Hindlimb muscle (tissue), 1 donor: ENCODE measurements at regions not wholly inside any gene's neighbourhood (a gene's known extent, or its start where the extent isn't known, plus 50 kb on each side); places are given as distances from the start of the nearest gene placed in this dataset.
"Not testable (repeated sequence)": the region's sequence is repeated elsewhere in the genome, so short reads cannot be mapped to it uniquely, and the experiment has no call there.

Experiments used
- DNase-seq: peaks from one replicate; pipeline ENCODE4 v3.0.0-alpha.2; 2013

DNA sequence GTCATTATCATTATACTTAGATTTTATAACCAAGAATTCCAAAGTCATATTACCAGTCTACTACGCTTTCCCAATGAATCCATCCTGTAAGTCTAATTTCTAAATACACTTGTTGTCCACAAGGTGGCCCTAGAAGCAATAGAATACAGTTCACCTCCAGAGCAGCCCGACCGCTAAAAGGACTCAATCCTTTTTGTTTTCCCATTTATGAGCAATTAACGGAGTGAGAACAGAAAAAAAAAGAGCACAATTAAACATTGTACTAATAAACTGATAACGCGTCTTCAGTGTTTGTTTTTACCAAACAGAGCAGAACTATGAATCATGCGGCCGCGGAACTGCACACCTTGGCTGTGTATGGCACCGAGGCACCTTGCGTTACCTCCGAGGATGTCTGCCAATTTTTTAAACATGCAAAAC, 160.7 kb upstream of the DAPK1 start:
- DNase-seq: peak; percentile 72

DNA sequence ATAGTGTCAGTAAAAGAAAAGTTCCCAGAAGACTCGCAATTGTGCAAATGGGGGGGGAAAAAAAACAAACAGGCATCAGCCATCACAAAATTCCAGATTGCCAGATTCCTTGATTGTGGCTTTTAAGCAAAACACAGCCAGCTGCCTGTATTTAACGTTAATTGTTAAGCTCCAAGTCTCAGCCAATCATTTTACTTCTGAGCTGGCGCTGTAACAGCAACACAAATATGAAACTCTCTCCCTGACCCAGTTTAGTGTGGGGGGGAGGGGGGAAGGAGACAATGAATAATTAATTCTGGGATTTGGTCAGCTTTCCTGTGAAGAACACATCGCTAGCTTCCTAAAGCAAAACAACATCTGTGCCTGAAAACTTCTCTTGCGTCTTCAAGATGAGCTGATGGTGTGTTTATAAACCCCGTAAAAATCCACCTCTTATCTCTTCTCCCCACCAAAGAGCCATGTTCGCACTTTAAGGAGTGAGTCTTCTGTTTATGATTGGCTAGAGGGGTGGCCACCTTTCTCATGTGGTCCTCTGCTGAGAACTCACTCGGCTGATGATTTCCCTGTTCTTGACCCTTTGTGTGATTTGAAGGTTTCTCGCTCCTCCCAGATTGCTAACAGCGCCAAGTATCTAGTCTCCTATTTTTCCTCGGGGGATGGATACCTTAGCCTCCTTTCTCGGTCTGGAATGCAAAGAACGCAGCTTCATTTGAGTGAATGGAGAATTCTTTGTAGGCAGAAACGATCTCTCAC, 160.2 kb upstream of the DAPK1 start:
- DNase-seq: no peak

DNA sequence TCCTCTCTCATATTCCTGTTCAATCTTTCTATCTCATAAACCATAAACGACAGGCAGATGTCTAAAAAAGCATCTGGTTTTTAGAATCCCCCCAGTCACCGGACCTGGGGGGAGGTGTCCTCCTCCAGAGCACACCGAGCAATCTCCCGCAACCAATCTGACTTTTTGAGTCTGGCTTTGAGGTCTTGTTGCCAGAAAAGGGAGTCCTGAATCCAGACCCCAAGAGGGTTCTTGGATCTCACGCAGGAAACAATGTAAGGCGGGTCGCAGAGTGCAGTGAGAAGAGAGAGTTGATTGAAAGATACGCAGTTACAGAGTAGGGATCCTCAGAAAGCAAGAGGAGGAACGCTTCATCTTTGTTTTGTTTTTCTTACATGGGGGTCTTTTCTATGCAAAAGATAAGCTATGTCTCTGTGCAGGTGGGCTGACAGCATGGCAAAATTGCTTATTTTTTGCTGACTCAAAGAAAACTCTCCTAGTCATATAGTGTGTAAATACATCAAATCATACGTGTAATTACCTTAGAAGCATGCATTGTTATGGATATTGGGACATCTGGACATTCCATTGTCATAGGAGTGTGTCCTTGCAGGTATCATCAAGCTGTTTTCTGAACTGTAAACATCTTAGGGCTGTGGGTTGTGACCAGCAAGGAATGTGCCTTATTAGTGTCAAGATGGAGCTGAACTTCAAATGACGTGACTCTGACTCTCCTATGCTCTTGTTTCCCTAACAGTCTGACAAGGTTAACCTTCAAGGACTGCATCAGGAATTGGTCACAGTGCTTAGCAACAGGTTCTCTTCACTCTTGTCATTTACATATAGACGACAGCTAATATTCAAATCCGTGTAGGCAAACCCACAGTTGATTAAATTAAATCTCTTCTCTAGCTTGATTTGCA, 159.3 kb upstream of the DAPK1 start:
- no peak for DNase-seq

- DNase-seq: no peak
Observed at GRCh38 chr9:87340391-87340790, 157.3 kb upstream of the DAPK1 start.

DNA sequence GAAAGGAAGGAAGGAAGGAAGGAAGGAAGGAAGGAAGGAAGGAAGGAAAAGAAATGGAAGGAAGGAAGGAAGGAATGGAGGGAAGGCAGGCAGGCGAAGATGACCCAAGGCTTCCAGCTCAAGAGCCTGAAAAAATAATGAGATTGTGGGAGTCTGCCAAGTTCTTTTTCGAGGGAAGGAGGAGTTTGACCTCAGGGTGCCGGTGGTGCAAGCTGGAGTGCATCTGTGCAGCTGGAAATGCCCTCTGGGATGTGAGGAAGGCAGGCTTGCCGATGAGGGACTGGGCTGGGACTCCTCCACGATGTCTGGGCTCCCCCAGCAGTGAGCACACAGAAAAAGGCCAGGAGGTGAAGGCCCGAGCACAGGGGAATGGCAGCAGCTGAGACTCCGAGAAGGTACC, 154.9 kb upstream of the DAPK1 start:
- no peak for DNase-seq

GRCh38 chr9:87343816-87344430, 153.7 kb upstream of the DAPK1 start:
- no peak for DNase-seq

DNA sequence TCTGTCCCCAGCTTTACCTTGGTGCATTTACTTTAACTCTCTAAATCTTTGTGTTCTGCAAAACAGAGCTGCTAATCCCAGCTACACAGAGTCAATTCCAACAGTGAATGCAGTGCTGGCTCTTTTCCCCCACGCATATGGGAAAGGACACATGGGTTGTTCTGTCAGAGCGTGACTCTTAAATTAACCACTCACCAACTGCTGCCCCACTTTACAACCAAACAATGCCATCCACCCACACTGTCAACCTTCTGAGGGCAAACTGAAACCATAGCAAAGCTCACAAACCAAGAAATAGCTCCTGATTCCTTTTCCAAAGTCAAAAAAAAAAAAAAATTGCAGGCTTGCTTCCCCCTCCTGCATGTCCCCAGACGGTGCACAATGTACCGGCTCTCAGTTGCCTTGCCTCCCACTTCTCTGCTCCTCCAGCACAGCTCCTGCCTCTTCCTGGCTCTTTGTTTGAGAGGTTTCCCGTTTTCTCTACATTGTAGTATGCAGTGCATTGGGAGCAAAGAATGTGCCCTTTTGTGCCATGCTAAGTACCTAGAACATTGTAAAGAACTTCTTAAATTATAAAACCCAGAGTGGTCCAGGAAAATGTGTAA, 151.5 kb upstream of the DAPK1 start:
- no peak for DNase-seq

DNA sequence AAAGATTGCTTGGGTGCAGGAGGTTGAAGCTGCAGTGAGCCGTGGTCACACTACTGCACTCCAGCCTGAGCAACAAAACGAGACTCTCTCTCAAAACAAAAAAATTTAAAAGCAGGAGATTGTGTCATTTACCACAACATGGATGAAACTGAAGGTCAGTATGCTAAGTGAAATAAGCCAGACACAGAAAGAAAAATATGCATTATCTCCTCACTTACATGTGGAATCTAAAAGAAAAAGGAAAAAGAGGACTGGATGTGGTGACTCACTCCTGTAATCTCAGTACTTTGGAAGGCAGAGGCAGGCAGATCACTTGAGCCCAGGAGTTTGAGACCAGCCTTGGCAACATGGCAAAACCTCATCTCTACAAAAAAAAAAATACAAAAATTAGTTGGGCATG, 146.8 kb upstream of the DAPK1 start:
- DNase-seq: no peak

- no peak for DNase-seq
Observed at GRCh38 chr9:87353301-87353700, 144.4 kb upstream of the DAPK1 start.

GRCh38 chr9:87354147-87354546, 143.5 kb upstream of the DAPK1 start:
- DNase-seq: no peak

GRCh38 chr9:87357600-87357999, 140.1 kb upstream of the DAPK1 start:
- no peak for DNase-seq

DNA sequence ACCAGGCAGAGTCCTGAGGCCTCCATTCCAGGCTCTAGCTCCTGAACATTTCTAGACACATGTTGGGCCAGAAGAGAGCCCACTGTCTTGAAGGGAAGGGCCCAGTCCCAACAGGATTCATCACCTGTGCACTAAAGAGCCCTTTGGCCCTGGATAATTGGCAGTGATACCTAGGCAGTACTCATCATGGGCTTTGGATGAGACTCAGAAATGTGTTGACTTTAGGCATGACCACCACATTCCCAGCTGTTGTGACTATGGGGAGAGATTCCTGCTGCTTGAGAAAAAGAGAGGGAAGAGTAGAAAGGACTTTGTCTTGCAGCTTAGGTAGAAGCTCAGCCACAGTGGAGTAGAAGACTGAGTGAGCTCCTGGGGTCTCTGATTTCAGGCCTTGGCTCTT, 138.4 kb upstream of the DAPK1 start:
- no peak for DNase-seq

DNA sequence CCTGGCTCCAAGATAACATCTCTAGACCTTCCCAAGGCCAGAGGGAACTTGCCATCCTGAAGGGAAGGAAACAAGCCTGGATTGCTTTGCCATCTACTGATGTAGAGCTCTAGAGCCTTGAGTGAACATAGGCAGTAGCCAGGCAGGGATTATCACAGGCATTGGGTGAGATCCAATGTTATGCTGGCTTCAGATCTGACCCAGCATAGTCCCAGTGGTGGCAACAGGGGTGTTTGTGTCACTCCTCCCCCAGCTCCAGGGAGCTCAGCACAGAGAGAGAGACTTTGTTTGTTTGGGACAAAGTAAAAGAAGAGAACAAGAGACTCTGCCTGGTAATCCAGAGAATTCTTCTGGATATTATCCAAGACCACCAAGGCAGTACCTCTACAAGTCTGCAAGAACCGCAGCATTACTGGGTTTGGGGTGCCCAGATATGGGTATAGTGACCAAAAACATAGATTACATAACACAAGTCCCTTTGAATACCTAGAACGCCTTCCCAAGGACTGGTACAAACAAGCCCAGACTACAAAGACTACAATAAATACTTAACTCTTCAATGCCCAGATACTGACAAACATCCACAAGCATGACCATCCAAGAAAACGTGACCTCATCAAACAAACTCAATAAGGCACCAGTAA, 137.6 kb upstream of the DAPK1 start:
- no peak for DNase-seq

DNA sequence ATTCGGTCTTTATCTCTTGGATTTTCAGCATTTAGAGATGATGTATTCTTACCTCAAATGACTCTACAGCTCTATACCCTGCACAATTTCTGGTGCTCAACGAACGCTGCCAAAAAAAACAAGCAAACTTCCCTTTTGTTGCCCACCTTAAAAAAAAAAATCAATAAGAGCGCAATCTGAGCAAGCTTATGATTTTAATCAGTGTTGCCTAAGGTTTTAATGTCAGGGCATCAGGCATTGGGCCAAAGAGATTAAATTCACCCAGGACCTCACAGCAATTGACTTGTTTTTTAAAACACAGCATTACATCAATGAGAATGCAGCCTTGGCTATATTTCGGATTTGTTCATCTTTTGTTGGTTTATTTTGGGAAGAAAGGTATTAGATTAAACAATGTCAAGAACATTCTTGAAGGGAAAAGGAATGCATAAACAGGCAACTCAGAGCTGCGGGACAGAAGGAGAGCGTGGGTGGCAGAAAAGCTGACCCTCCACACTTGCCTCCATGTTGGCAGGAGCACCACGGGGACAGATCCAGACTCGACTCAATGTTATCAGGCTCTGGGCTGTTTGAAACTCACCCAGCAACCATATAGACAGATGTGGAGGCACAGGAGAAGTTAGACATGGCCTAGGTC, 127.5 kb upstream of the DAPK1 start:
- no peak for DNase-seq

DNA sequence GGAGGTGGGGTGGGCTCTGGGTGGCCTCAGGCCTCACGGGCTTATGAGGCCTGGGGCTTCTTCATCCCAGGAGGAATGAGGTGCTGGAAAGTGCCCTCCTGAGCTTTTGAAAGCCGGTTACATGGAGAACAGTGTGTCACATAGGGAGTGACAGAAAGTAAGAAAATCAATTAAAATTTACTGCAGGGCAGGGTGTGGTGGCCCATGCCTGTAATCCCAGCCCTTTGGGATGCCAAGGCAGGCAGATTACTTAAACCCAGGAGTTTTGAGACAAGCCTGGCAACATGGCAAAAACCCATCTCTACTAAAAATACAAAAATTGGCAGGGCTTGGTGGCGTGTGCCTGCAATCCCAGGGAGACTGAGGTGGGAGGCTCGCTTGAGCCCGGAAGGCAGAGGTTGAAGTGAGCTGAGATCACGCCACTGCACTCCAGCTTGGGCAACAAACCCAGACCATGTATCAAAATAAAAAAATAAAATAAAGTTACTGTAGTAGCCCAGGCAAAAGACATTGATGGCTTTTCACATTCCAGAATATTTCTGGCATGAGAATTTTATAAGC, 125.8 kb upstream of the DAPK1 start:
- no peak for DNase-seq

GRCh38 chr9:87372356-87372851, 125.3 kb upstream of the DAPK1 start:
- no peak for DNase-seq

- DNase-seq: not testable (repeated sequence)
Observed at GRCh38 chr9:87374023-87374919, 123.4 kb upstream of the DAPK1 start.

DNA sequence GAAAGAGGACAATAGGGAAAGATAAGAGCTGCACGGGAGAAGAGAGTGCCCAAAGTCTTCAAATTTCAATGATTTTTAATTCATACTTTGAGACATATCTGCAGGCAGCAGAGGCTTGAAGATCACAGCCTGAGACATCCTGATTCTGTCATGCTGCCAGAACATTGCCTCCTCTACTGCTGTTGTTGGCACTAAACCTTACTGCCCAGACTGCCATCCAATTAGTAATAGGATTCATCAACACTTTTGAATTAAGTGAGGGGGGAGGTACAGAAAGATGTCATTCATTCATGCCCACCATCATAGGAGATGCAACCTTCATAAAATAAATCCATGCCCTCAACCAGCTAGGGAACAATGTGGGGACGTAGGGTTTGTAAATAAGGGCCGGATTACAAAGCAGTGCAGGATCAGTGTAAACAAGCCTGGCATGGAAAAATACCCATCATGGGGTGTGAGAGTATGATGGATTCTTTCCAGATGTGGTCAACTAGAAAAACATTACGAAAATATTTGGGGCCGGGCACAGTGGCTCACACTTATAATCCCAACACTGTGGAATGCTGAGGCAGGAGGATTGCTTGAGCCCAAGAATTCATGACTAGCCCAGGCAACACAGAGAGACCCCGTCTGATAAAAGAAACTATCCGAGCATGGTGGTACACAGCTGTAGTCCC, 122.1 kb upstream of the DAPK1 start:
- no peak for DNase-seq

- no peak for DNase-seq
Observed at GRCh38 chr9:87378676-87379075, 119.0 kb upstream of the DAPK1 start.

DNA sequence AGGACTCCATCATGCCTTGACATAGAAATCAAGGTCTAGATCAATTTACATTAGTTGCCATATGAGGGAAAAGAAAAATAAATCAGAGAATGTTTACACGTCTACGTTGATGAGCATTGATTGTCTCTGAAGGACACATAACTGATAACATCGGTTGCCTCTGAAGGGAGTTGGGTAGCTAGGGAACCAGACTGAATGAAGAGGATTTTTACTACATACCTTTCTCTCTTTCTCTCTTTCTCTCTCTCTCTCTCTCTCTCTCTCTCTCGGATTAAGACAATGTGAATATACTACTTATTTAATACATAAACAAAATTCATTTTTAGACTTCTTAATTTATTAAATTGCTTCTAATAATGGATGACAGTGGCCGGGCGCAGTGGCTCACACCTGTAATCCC, 118.4 kb upstream of the DAPK1 start:
- DNase-seq: no peak
